ENCODE measurements at regions not wholly inside any gene's neighbourhood (a gene's known extent, or its start where the extent isn't known, plus 50 kb on each side); places are given as distances from the start of the nearest gene placed in this dataset.

GRCh38 chr3:147195887-147196286 is 210.5 kb downstream of the ZIC4 start:
- no peak for DNase-seq (ENCODE audit: low read depth)
- no peak for TF ChIP-seq CTCF (IDR thresholded peaks at IDR 0.05; ENCODE audit: insufficient read depth, low read depth, low read length, missing control alignments)
- no peak overlapping the region for H3K4me3 ChIP-seq (ENCODE audit: low read depth, low read length)

- peak; percentile 69 for DNase-seq (ENCODE audit: low read depth)
- H3K4me3 ChIP-seq (ENCODE audit: low read depth, low read length) = no peak overlapping the region
- TF ChIP-seq CTCF (IDR thresholded peaks at IDR 0.05; ENCODE audit: insufficient read depth, low read depth, low read length, missing control alignments) = peak; percentile 67
These were observed 214.5 kb downstream of the ZIC4 start for GRCh38 chr3:147191795-147192385.

- no peak for DNase-seq (ENCODE audit: low read depth)
- H3K4me3 ChIP-seq (ENCODE audit: low read depth, low read length) = no peak overlapping the region
- no peak for TF ChIP-seq CTCF (IDR thresholded peaks at IDR 0.05; ENCODE audit: insufficient read depth, low read depth, low read length, missing control alignments)
These were observed 217.3 kb downstream of the ZIC4 start for GRCh38 chr3:147189016-147189415.

- no peak for DNase-seq (ENCODE audit: low read depth)
- TF ChIP-seq CTCF (IDR thresholded peaks at IDR 0.05; ENCODE audit: insufficient read depth, low read depth, low read length, missing control alignments) = no peak
- H3K4me3 ChIP-seq (ENCODE audit: low read depth, low read length) = no peak overlapping the region
These were observed 218.7 kb downstream of the ZIC4 start for GRCh38 chr3:147187687-147188086.

GRCh38 chr3:147185781-147186180 is 220.6 kb downstream of the ZIC4 start:
- DNase-seq (ENCODE audit: low read depth) = no peak
- TF ChIP-seq CTCF (IDR thresholded peaks at IDR 0.05; ENCODE audit: insufficient read depth, low read depth, low read length, missing control alignments) = no peak
- H3K4me3 ChIP-seq (ENCODE audit: low read depth, low read length) = no peak overlapping the region

- H3K4me3 ChIP-seq (ENCODE audit: low read depth, low read length) = no peak overlapping the region
- no peak for DNase-seq (ENCODE audit: low read depth)
- TF ChIP-seq CTCF (IDR thresholded peaks at IDR 0.05; ENCODE audit: insufficient read depth, low read depth, low read length, missing control alignments) = no peak
These were observed 221.5 kb downstream of the ZIC4 start for GRCh38 chr3:147184794-147185193.

GRCh38 chr3:147173257-147173656 is 233.1 kb downstream of the ZIC4 start:
- H3K4me3 ChIP-seq (ENCODE audit: low read depth, low read length) = no peak overlapping the region
- no peak for DNase-seq (ENCODE audit: low read depth)
- TF ChIP-seq CTCF (IDR thresholded peaks at IDR 0.05; ENCODE audit: insufficient read depth, low read depth, low read length, missing control alignments) = no peak

Measured in GM12865 (cell line).